H1 (cell line): ENCODE measurements at regions not wholly inside any gene's neighbourhood (a gene's known extent, or its start where the extent isn't known, plus 50 kb on each side); places are given as distances from the start of the nearest gene placed in this dataset.

Source experiments
- CTCF ChIA-PET: fragments of 300-600 bp; sonication (Branson Sonifier 250); formaldehyde crosslinking; loops from one replicate; lab custom pipeline; 2021; ENCODE audit not compliant: partially characterized antibody; lab: Charles Lee
- POLR2A ChIA-PET: fragments of 300-600 bp; sonication (Branson Sonifier 250); formaldehyde crosslinking; loops from one replicate; lab custom pipeline; 2021; ENCODE audit warnings: inconsistent platforms; ENCODE audit not compliant: partially characterized antibody; lab: Charles Lee
- DNase-seq, 2 experiments: peaks; one replicate each; pipeline versions ENCODE4 v3.0.0 to v3.0.0-alpha.2; 2010 to 2022; ENCODE audit warnings: low spot score in 2 of 2, low read depth in 1 of 2, mixed read lengths in 1 of 2
- FAIRE-seq: peaks from 2 replicates; lab custom pipeline; 2011; peaks lifted over from hg19 to GRCh38; lab: Jason Lieb, UNC
- H2AFZ ChIP-seq: 2 replicates; pipeline ENCODE4 v1.8.1; 2012; ENCODE audit warnings: low read length, inconsistent platforms
- H2AK5ac ChIP-seq: 2 replicates; pipeline ENCODE4 v1.6.1; 2013; ENCODE audit warnings: low read depth, low read length
- H2BK120ac ChIP-seq: replicated peaks from 2 replicates; pipeline ENCODE3; 2013; ENCODE audit warnings: low read depth, low read length, inconsistent platforms
- H2BK12ac ChIP-seq: 2 replicates; pipeline ENCODE4 v1.6.1; 2013; ENCODE audit warnings: low read depth, low read length
- H2BK15ac ChIP-seq: 2 replicates; pipeline ENCODE4 v1.6.1; 2013; ENCODE audit warnings: low read length
- H2BK20ac ChIP-seq: 2 replicates; pipeline ENCODE4 v1.6.1; 2013; ENCODE audit warnings: low read length
- H2BK5ac ChIP-seq: 2 replicates; pipeline ENCODE4 v1.6.1; 2013; ENCODE audit warnings: low read depth, low read length
- H3K14ac ChIP-seq: 2 replicates; pipeline ENCODE4 v1.6.1; 2013; ENCODE audit warnings: inconsistent platforms; ENCODE audit not compliant: insufficient read length
- H3K18ac ChIP-seq: 2 replicates; pipeline ENCODE4 v1.6.1; 2013; ENCODE audit warnings: low read length; ENCODE audit errors: extremely low read depth
- H3K23ac ChIP-seq: 2 replicates; pipeline ENCODE4 v1.6.1; 2013; ENCODE audit warnings: inconsistent platforms; ENCODE audit not compliant: insufficient read length
- H3K23me2 ChIP-seq: 2 replicates; pipeline ENCODE4 v1.6.1; 2013; ENCODE audit warnings: low read depth, low read length
- H3K27ac ChIP-seq: 2 replicates; pipeline ENCODE4 v1.6.1; 2011; ENCODE audit warnings: low read depth, low read length, inconsistent platforms
- H3K27me3 ChIP-seq, 4 experiments: replicated peaks in 1 of 4; 1 replicate in 1 of 4; 2 replicates in 3 of 4; pipeline versions ENCODE4 v1.6.1 to v1.8.1; 2011 to 2013; ENCODE audit warnings: low read length in 3 of 4, mild to moderate bottlenecking in 3 of 4, inconsistent platforms in 2 of 4, mixed read lengths in 2 of 4, moderate library complexity in 1 of 4; ENCODE audit not compliant: control insufficient read depth in 3 of 4, insufficient read depth in 3 of 4; ENCODE audit errors: extremely low read depth in 1 of 4
- H3K36me3 ChIP-seq, 4 experiments: 2 replicates each; pipeline versions ENCODE4 v1.6.1 to v1.8.1; 2011 to 2013; ENCODE audit warnings: mild to moderate bottlenecking in 4 of 4, low read length in 3 of 4, moderate library complexity in 2 of 4, control low read depth in 1 of 4, inconsistent platforms in 1 of 4; ENCODE audit not compliant: insufficient read depth in 4 of 4, control insufficient read depth in 2 of 4
- H3K4ac ChIP-seq: replicated peaks from 2 replicates; pipeline ENCODE3; 2013; ENCODE audit warnings: low read length, low read depth, mixed read lengths, inconsistent platforms; ENCODE audit not compliant: insufficient read length
- H3K4me1 ChIP-seq, 4 experiments: replicated peaks in 1 of 4; 1 replicate in 1 of 4; 2 replicates in 3 of 4; pipeline versions ENCODE4 v1.6.1 to v1.8.1; 2011 to 2013; ENCODE audit warnings: low read length in 3 of 4, inconsistent platforms in 2 of 4, mixed read lengths in 1 of 4; ENCODE audit not compliant: insufficient read depth in 4 of 4, control insufficient read depth in 3 of 4
- H3K4me2 ChIP-seq, 2 experiments: 2 replicates each; pipeline versions ENCODE4 v1.6.1 to v1.8.1; 2011 to 2013; ENCODE audit warnings: low read depth in 2 of 2, low read length in 2 of 2, control low read depth in 1 of 2, inconsistent platforms in 1 of 2, mild to moderate bottlenecking in 1 of 2; ENCODE audit not compliant: insufficient read depth in 1 of 2
- H3K4me3 ChIP-seq, 4 experiments: fragments of 200-600, 300-600 bp in 1 of 4; sonication (generic), shearing (Covaris generic), sonication (Bioruptor Twin) in 1 of 4; 2 replicates each; pipeline versions ENCODE4 v1.5.1 to v1.8.1; 2011 to 2016; ENCODE audit warnings: low read length in 4 of 4, low read depth in 3 of 4, control low read depth in 2 of 4, inconsistent platforms in 2 of 4, mild to moderate bottlenecking in 2 of 4, mixed read lengths in 1 of 4, moderate library complexity in 1 of 4; ENCODE audit not compliant: insufficient read depth in 2 of 4; ENCODE audit errors: extremely low read depth in 1 of 4
- H3K56ac ChIP-seq: replicated peaks from 2 replicates; pipeline ENCODE3; 2013; ENCODE audit warnings: low read depth, mild to moderate bottlenecking, mixed read lengths, low read length, inconsistent platforms; ENCODE audit not compliant: insufficient read length
- H3K79me1 ChIP-seq: 2 replicates; pipeline ENCODE4 v1.6.1; 2013; ENCODE audit warnings: low read depth, low read length, control low read depth
- H3K79me2 ChIP-seq, 2 experiments: 2 replicates each; pipeline versions ENCODE4 v1.6.1 to v1.8.1; 2012 to 2013; ENCODE audit warnings: low read length in 2 of 2, mild to moderate bottlenecking in 2 of 2, inconsistent platforms in 1 of 2; ENCODE audit not compliant: insufficient read depth in 2 of 2, control insufficient read depth in 1 of 2
- H3K9ac ChIP-seq, 4 experiments: replicated peaks in 1 of 4; 1 replicate in 1 of 4; 2 replicates in 3 of 4; pipeline versions ENCODE4 v1.6.1 to v1.8.1; 2011 to 2013; ENCODE audit warnings: low read depth in 3 of 4, low read length in 3 of 4, control low read depth in 2 of 4, mild to moderate bottlenecking in 2 of 4, moderate library complexity in 2 of 4, inconsistent platforms in 1 of 4; ENCODE audit errors: extremely low read depth in 1 of 4
- H3K9me3 ChIP-seq, 2 experiments: 2 replicates each; pipeline versions ENCODE4 v1.6.1 to v1.8.1; 2012 to 2013; ENCODE audit warnings: mild to moderate bottlenecking in 2 of 2, moderate library complexity in 2 of 2, control low read depth in 1 of 2, inconsistent platforms in 1 of 2, low read depth in 1 of 2, low read length in 1 of 2, mixed read lengths in 1 of 2; ENCODE audit not compliant: insufficient read depth in 2 of 2
- H4K20me1 ChIP-seq, 2 experiments: replicated peaks in 1 of 2; 2 replicates each; pipeline versions ENCODE3 to v1.8.1; 2011 to 2013; ENCODE audit warnings: inconsistent platforms in 2 of 2, low read length in 2 of 2, mild to moderate bottlenecking in 1 of 2; ENCODE audit not compliant: insufficient read depth in 2 of 2, control insufficient read depth in 1 of 2
- H4K5ac ChIP-seq: 2 replicates; pipeline ENCODE4 v1.6.1; 2013; ENCODE audit warnings: low read length, low read depth, mixed read lengths, inconsistent platforms; ENCODE audit not compliant: insufficient read length
- H4K8ac ChIP-seq: 2 replicates; pipeline ENCODE4 v1.8.0; 2013; ENCODE audit warnings: mild to moderate bottlenecking, moderate library complexity, low read length, inconsistent platforms; ENCODE audit not compliant: insufficient read depth; ENCODE audit errors: extremely low read depth
- H4K91ac ChIP-seq: replicated peaks from 2 replicates; pipeline ENCODE3; 2013; ENCODE audit warnings: low read length, mixed read lengths, inconsistent platforms; ENCODE audit not compliant: insufficient read length
- CHD1 ChIP-seq: IDR thresholded peaks from 2 replicates; pipeline ENCODE4 v1.6.1; 2012; ENCODE audit warnings: low read depth, low read length, improper control_type of control experiment
- JUND ChIP-seq: IDR thresholded peaks from 2 replicates; pipeline ENCODE4 v1.6.1; 2011; ENCODE audit warnings: mild to moderate bottlenecking, improper control_type of control experiment, low read length
- RNF2 ChIP-seq: fragments of 200-900, 300-1000 bp; sonication (generic); IDR thresholded peaks from 2 replicates; pipeline ENCODE4 v1.7.1; 2016; ENCODE audit warnings: borderline replicate concordance, low read depth, mild to moderate bottlenecking, antibody characterized with exemption, low read length; ENCODE audit not compliant: poor library complexity, severe bottlenecking; ENCODE audit errors: missing control alignments
- RXRA ChIP-seq: IDR thresholded peaks from 2 replicates; pipeline ENCODE4 v1.6.1; 2011; ENCODE audit warnings: low read depth, mild to moderate bottlenecking, low read length, moderate library complexity; ENCODE audit not compliant: insufficient read depth
- WGBS, 2 experiments: shearing (Covaris generic) in 1 of 2; methylation state at CpG; one replicate each; pipeline versions ENCODE4 v1.1.6 to v1.1.7; 2013 to 2015; ENCODE audit warnings: low lambda C conversion rate in 2 of 2, mixed read lengths in 2 of 2, inconsistent platforms in 1 of 2, low coverage in 1 of 2, missing lambda C conversion rate in 1 of 2; ENCODE audit not compliant: insufficient replicate concordance in 2 of 2, insufficient coverage in 1 of 2, insufficient read length in 1 of 2; ENCODE audit errors: extremely low coverage in 1 of 2, missing lambda C conversion rate in 1 of 2; 5-methylcytosine and 5-hydroxymethylcytosine counted together

GRCh38 chr5:1698589-1699316 is 100.9 kb downstream of the MRPL36 start:
- TF ChIP-seq JUND: no peak
- no peak for TF ChIP-seq RXRA
- TF ChIP-seq RNF2: no peak
- no peak for TF ChIP-seq CHD1
- Histone ChIP-seq H3K23me2 (no peaks in the 10 kb centered on the region), H4K8ac (no peak overlapping the region), H3K4ac (no peak overlapping the region), H3K9ac (no peak overlapping the region), H2BK120ac (no peak overlapping the region), H3K4me1 (peaks cover 0 to 9% (median 0%) of the 10 kb centered on the region in 4 experiments; a peak in 2 of 7 replicates), H3K4me2 (no peak overlapping the region), H2BK15ac (no peak overlapping the region), H2AK5ac (no peak overlapping the region), H3K27me3 (no peaks in the 10 kb centered on the region), H2AFZ (no peak overlapping the region), H3K79me2 (no peaks in the 10 kb centered on the region), H3K27ac (no peak overlapping the region), H3K9me3 (peaks cover 0 to 5% of the 10 kb centered on the region in 2 experiments; a peak in 2 of 4 replicates), H3K4me3 (no peak overlapping the region), H3K14ac (no peak overlapping the region), H2BK12ac (no peak overlapping the region), H2BK20ac (no peak overlapping the region), H3K36me3 (no peaks in the 10 kb centered on the region), H3K79me1 (no peaks in the 10 kb centered on the region), H4K91ac (no peak overlapping the region), H4K5ac (no peak overlapping the region), H4K20me1 (no peaks in the 10 kb centered on the region), H3K18ac (no peak overlapping the region), H2BK5ac (no peak overlapping the region), H3K56ac (no peak overlapping the region), H3K23ac (no peak overlapping the region)
- WGBS, 2 experiments: 90% methylated on average over 12 of the region's 12 CpGs; no CpG with 5 or more reads in 1 of the 2 experiments
- DNase-seq (peak in 1 of 2 experiments; percentile 11), FAIRE-seq (no peak)
- ChIA-PET CTCF (interaction anchor here (0.9 to 2.0 kb wide), 5 partner anchors 26 to 65 kb away, joined by 3 to 10 read pairs (median 3); no protein-coding TSS in a partner anchor), POLR2A (no interaction called here)
